Parathyroid adenoma (tissue), 2 donors: ENCODE measurements at regions not wholly inside any gene's neighbourhood (a gene's known extent, or its start where the extent isn't known, plus 50 kb on each side); places are given as distances from the start of the nearest gene placed in this dataset.

ENCODE experiments used
- H2AFZ ChIP-seq: fragments of 300-600 bp; sonication (generic); one replicate; pipeline ENCODE4 v1.7.0; 2017; ENCODE audit warnings: antibody characterized with exemption, mild to moderate bottlenecking
- H3K27ac ChIP-seq: fragments of 300-600 bp; sonication (generic); one replicate; pipeline ENCODE4 v1.7.0; 2017
- H3K27me3 ChIP-seq: fragments of 300-600 bp; sonication (generic); one replicate; pipeline ENCODE4 v1.7.0; 2017; ENCODE audit warnings: low read length; ENCODE audit not compliant: control insufficient read depth, insufficient read depth
- H3K36me3 ChIP-seq: fragments of 300-600 bp; sonication (generic); one replicate; pipeline ENCODE4 v1.7.0; 2017; ENCODE audit warnings: low read length; ENCODE audit not compliant: control insufficient read depth, insufficient read depth
- H3K4me1 ChIP-seq: fragments of 300-600 bp; sonication (generic); one replicate; pipeline ENCODE4 v1.7.0; 2017; ENCODE audit warnings: control low read depth
- H3K4me2 ChIP-seq: fragments of 300-600 bp; sonication (generic); one replicate; pipeline ENCODE4 v1.7.0; 2017; ENCODE audit warnings: low read length
- H3K4me3 ChIP-seq: fragments of 300-600 bp; sonication (generic); one replicate; pipeline ENCODE4 v1.7.0; 2017; ENCODE audit warnings: low read depth, low read length
- H3K79me2 ChIP-seq: fragments of 300-600 bp; sonication (generic); one replicate; pipeline ENCODE4 v1.7.0; 2017; ENCODE audit warnings: control low read depth
- H3K9ac ChIP-seq: fragments of 300-600 bp; sonication (generic); one replicate; pipeline ENCODE4 v1.7.0; 2017; ENCODE audit warnings: mild to moderate bottlenecking
- H3K9me3 ChIP-seq: fragments of 300-600 bp; sonication (generic); one replicate; pipeline ENCODE4 v1.7.0; 2017; ENCODE audit warnings: low read length; ENCODE audit not compliant: control insufficient read depth
- CTCF ChIP-seq: fragments of 300-600 bp; sonication (generic); IDR thresholded peaks from one replicate; pipeline ENCODE4 v1.7.0; 2017; ENCODE audit warnings: antibody characterized with exemption, mild to moderate bottlenecking
- donor health status: primary hyperparathyroidism.

- Histone ChIP-seq H3K79me2 (no peaks in the 10 kb centered on the region), H3K4me2 (no peak overlapping the region), H3K4me1 (no peaks in the 10 kb centered on the region), H3K27me3 (no peaks in the 10 kb centered on the region), H2AFZ (no peak overlapping the region), H3K4me3 (no peak overlapping the region), H3K27ac (no peak overlapping the region), H3K36me3 (no peaks in the 10 kb centered on the region), H3K9me3 (no peaks in the 10 kb centered on the region), H3K9ac (no peak overlapping the region)
- TF ChIP-seq CTCF = no peak
These were observed 125.5 kb downstream of the SPTSSA start for GRCh38 chr14:34336501-34336900.

- Histone ChIP-seq H3K4me2 (no peak overlapping the region), H3K27ac (no peak overlapping the region), H2AFZ (no peak overlapping the region), H3K4me1 (no peaks in the 10 kb centered on the region), H3K79me2 (no peaks in the 10 kb centered on the region), H3K4me3 (no peak overlapping the region), H3K9ac (no peak overlapping the region), H3K27me3 (no peaks in the 10 kb centered on the region), H3K9me3 (no peaks in the 10 kb centered on the region), H3K36me3 (no peaks in the 10 kb centered on the region)
- TF ChIP-seq CTCF = no peak
These were observed 126.1 kb downstream of the SPTSSA start for GRCh38 chr14:34335968-34336367.

GRCh38 chr14:34334329-34334728 is 127.7 kb downstream of the SPTSSA start:
- H3K4me3 ChIP-seq = no peak overlapping the region
- no peak overlapping the region for H3K27ac ChIP-seq
- no peak overlapping the region for H3K9ac ChIP-seq
- no peak overlapping the region for H2AFZ ChIP-seq
- no peaks in the 10 kb centered on the region for H3K36me3 ChIP-seq
- no peaks in the 10 kb centered on the region for H3K27me3 ChIP-seq
- H3K9me3 ChIP-seq = no peaks in the 10 kb centered on the region
- no peaks in the 10 kb centered on the region for H3K79me2 ChIP-seq
- no peak for TF ChIP-seq CTCF
- H3K4me2 ChIP-seq = no peak overlapping the region
- no peaks in the 10 kb centered on the region for H3K4me1 ChIP-seq

GRCh38 chr14:34331728-34332623 is 130.1 kb downstream of the SPTSSA start:
- H3K9me3 ChIP-seq = no peaks in the 10 kb centered on the region
- no peak overlapping the region for H3K4me2 ChIP-seq
- peak overlapping the region; percentile 45 for H2AFZ ChIP-seq
- no peak overlapping the region for H3K27ac ChIP-seq
- no peaks in the 10 kb centered on the region for H3K79me2 ChIP-seq
- TF ChIP-seq CTCF = peak; percentile 70
- no peaks in the 10 kb centered on the region for H3K27me3 ChIP-seq
- no peaks in the 10 kb centered on the region for H3K36me3 ChIP-seq
- no peak overlapping the region for H3K4me3 ChIP-seq
- H3K9ac ChIP-seq = no peak overlapping the region
- no peaks in the 10 kb centered on the region for H3K4me1 ChIP-seq

GRCh38 chr14:34330846-34331245 is 131.2 kb downstream of the SPTSSA start:
- H3K36me3 ChIP-seq = no peaks in the 10 kb centered on the region

More at GRCh38 chr14:34330846-34331245, 131.2 kb downstream of the SPTSSA start:
- no peaks in the 10 kb centered on the region for H3K9me3 ChIP-seq
- no peak overlapping the region for H2AFZ ChIP-seq
- no peaks in the 10 kb centered on the region for H3K4me1 ChIP-seq
- no peaks in the 10 kb centered on the region for H3K79me2 ChIP-seq
- no peak overlapping the region for H3K27ac ChIP-seq
- no peak overlapping the region for H3K4me3 ChIP-seq
- no peak for TF ChIP-seq CTCF
- H3K4me2 ChIP-seq = no peak overlapping the region
- H3K27me3 ChIP-seq = no peaks in the 10 kb centered on the region
- no peak overlapping the region for H3K9ac ChIP-seq
